Astrocyte of the cerebellum (primary cell): ENCODE measurements at regions not wholly inside any gene's neighbourhood (a gene's known extent, or its start where the extent isn't known, plus 50 kb on each side); places are given as distances from the start of the nearest gene placed in this dataset.
A peak's percentile ranks its signal among the peaks of the same experiment; 100 is the strongest.
"Not testable (repeated sequence)": the region's sequence is repeated elsewhere in the genome, so short reads cannot be mapped to it uniquely, and the experiment has no call there.

Experiments
- DNase-seq: peaks from one replicate; pipeline ENCODE4 v3.0.0-alpha.2; 2011; ENCODE audit warnings: low read depth
- H3K4me3 ChIP-seq: 2 replicates; pipeline ENCODE4 v1.5.1; 2011; ENCODE audit warnings: mild to moderate bottlenecking, low read depth, low read length, moderate library complexity
- in situ Hi-C: cut with HindIII; loops from 2 replicates; pipeline ENCODE4 v1.10.0; 2017; ENCODE audit warnings: low sequenced_read_pairs
- TF ChIP-seq, protein P1 (sequence below): IDR thresholded peaks from 2 replicates; pipeline ENCODE4 v1.5.1; 2012; ENCODE audit warnings: low read length, low read depth, moderate library complexity, mild to moderate bottlenecking; ENCODE audit errors: missing control alignments

GRCh38 chr5:43804041-43804440 lies 201.1 kb downstream of the NNT start:
- TF ChIP-seq, protein P1, sequence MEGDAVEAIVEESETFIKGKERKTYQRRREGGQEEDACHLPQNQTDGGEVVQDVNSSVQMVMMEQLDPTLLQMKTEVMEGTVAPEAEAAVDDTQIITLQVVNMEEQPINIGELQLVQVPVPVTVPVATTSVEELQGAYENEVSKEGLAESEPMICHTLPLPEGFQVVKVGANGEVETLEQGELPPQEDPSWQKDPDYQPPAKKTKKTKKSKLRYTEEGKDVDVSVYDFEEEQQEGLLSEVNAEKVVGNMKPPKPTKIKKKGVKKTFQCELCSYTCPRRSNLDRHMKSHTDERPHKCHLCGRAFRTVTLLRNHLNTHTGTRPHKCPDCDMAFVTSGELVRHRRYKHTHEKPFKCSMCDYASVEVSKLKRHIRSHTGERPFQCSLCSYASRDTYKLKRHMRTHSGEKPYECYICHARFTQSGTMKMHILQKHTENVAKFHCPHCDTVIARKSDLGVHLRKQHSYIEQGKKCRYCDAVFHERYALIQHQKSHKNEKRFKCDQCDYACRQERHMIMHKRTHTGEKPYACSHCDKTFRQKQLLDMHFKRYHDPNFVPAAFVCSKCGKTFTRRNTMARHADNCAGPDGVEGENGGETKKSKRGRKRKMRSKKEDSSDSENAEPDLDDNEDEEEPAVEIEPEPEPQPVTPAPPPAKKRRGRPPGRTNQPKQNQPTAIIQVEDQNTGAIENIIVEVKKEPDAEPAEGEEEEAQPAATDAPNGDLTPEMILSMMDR = no peak
- no peak overlapping the region for H3K4me3 ChIP-seq
- in situ Hi-C loops = no loop called here
- no peak for DNase-seq

- TF ChIP-seq, protein P1 = no peak
- peak; percentile 1 for DNase-seq
- no peak overlapping the region for H3K4me3 ChIP-seq
- in situ Hi-C loops = no loop called here
Measured at GRCh38 chr5:43802651-43803050, 199.7 kb downstream of the NNT start.

- TF ChIP-seq, protein P1 = no peak
- peak; percentile 48 for DNase-seq
- in situ Hi-C loops = no loop called here
- H3K4me3 ChIP-seq = no peak overlapping the region
Measured at GRCh38 chr5:43802119-43802518, 199.1 kb downstream of the NNT start.

GRCh38 chr5:43798740-43799139 lies 195.8 kb downstream of the NNT start:
- TF ChIP-seq, protein P1 = no peak
- in situ Hi-C loops = no loop called here
- DNase-seq = no peak

GRCh38 chr5:43791880-43792279 lies 188.9 kb downstream of the NNT start:
- H3K4me3 ChIP-seq, DNase-seq, in situ Hi-C loops: not testable (repeated sequence)

More at GRCh38 chr5:43798740-43799139, 195.8 kb downstream of the NNT start:
- H3K4me3 ChIP-seq = no peak overlapping the region

DNA sequence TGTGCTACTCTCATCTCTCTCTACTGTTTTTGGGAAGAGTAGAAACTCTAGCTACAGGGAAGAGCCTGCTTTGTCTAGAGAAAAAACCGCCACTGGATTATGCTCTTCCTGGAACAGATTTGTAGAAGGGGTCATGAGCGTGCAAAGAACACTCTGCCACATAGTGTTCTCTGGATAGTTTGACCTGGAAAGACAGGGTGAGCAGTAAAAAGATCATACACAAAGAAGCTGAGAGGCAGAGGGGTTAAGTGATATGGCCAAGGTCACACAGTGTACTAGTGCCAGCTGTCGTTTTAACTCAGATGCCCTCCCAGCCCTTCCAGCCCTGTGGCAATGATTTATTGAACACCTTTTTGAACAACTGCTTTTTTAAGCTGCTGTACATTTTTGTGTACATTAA lies 182.2 kb downstream of the NNT start:
- TF ChIP-seq, protein P1 = no peak
- DNase-seq = no peak
- H3K4me3 ChIP-seq = no peak overlapping the region
- in situ Hi-C loops = no loop called here

- TF ChIP-seq, protein P1 = no peak
Measured at GRCh38 chr5:43780586-43780985, 177.6 kb downstream of the NNT start.

More at GRCh38 chr5:43780586-43780985, 177.6 kb downstream of the NNT start:
- no peak overlapping the region for H3K4me3 ChIP-seq
- in situ Hi-C loops = no loop called here
- peak; percentile 31 for DNase-seq
